Stimulated activated CD4-positive, alpha-beta T cell treated with anti-CD3 and anti-CD28 coated beads, Interleukin-4, amount 100 ng/mL, for 1 hour (primary cell): ENCODE measurements at regions not wholly inside any gene's neighbourhood (a gene's known extent, or its start where the extent isn't known, plus 50 kb on each side); places are given as distances from the start of the nearest gene placed in this dataset.
"Not testable (repeated sequence)": the region's sequence is repeated elsewhere in the genome, so short reads cannot be mapped to it uniquely, and the experiment has no call there.

ENCODE experiments used
- DNase-seq: peaks from one replicate; pipeline ENCODE4 v3.0.0-alpha.2; 2020

DNA sequence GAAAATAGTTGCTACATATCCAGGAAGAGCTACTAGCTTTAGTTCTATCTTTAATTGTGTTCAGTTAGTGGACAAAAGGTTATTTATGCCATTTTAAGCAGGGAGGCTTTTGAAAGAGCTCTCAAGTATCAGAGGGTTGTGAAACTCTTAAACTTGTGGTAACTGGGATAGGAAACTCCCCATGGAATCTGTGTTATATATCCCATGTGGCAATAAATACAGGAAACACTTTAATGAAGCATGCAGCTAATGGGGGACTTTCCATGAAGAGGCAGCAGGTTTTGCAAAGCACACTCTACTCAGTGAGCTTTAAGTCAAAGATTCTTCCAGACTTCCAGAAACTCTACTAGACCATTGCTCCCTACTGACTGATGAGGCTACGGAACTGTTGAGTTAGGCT lies 805.0 kb upstream of the C9orf72 start:
- DNase-seq = no peak

- no peak for DNase-seq
Observed at GRCh38 chr9:28379082-28379481, 805.8 kb upstream of the C9orf72 start.

DNA sequence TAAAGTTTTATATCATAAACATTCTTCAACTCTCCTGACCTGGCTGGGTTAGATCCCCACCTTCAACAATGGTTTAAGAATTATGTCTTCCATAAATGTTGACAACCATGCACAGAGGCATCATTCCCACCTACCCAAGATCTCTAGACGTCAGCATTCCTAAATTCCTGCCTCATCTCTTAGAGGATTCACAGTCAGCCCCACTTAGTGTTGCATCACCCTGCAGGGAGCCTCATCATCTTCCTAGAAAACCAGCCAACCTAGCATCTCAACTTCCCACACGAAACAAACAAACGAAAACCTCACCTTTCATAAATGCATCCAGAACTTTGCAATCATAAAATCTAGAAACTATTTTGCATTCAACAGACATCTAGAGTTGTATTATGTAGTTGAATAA lies 816.1 kb upstream of the C9orf72 start:
- no peak for DNase-seq

- no peak for DNase-seq
Observed at GRCh38 chr9:28394774-28395173, 821.5 kb upstream of the C9orf72 start.

- DNase-seq = no peak
Observed at GRCh38 chr9:28396058-28396457, 822.8 kb upstream of the C9orf72 start.

DNA sequence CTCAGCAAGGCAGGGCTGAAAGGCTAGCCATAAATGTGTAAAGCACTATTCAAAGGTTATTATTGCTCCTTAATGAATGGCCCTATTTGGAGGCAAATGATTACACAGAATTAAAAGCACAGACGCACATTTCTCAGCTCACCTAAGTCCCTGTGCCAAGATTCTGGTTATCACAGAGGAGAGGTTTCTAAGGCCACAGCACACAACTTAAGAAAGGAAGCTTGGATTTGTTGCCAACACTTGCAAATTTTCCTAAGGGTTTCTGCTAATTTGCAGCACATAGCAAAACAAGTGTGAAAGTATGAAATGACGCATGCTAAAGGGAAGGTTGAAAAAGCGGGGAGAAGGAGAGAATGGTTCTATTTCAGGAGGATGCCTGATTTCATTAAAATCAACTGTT lies 834.1 kb upstream of the C9orf72 start:
- DNase-seq = no peak

DNA sequence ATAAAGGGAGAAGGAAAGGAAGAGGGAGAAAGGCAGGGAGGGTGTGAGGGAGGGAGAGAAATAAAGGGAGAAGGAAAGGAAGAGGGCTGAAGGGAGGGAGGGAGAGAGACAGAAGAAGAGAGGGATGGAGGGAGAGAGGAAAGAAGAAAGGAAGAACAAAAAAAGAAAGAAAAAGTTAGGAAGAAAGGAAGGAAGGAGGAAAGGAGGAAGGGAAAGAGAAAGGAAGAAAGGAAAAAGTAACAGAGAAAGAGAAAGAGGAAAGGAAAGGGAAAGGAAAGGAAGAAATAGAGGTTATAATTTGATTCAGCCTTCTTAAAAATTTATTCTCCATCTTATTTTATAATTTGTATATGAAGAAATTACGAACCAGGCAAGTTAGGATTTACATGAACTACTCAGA lies 836.6 kb upstream of the C9orf72 start:
- DNase-seq = no peak

DNA sequence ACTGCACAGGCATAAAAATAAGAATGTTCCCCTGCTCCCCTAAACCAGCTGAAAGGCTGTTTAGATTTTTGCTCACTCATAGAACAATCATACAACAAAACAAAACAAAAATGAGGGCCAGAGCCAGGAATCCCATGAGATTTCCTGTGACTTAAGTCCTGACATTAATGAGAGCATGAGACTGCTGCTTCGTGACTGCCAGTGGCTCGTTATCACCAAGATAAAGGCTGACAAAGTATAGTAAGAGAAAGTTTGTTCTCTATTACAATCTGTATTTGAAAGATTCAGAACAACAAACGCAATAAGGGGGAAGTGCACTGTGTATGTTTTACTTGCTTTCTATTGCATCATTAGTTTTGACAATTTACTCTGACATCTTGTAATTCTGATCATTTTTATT lies 837.1 kb upstream of the C9orf72 start:
- no peak for DNase-seq

- DNase-seq = no peak
Observed at GRCh38 chr9:28413471-28413870, 840.2 kb upstream of the C9orf72 start.

DNA sequence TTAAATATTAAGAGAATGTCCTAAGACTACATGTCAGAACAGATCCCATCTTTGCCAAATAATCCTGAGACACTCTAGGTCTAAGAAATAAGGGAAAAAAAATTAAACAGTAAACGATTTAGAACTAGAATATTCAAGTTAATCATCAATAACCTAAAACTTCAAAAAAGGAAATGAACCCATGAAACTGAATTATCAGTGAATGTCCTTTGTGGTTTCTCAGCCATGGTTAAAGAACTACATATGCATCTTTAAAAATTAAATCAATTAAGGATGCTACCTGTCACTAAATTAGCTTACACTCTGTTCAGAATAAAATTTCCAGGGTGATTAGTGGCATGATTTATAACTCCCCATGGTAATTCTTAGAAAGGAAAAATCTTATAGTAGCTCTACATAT lies 850.0 kb upstream of the C9orf72 start:
- no peak for DNase-seq

- DNase-seq = no peak
Observed at GRCh38 chr9:28435456-28435855, 862.2 kb upstream of the C9orf72 start.

DNA sequence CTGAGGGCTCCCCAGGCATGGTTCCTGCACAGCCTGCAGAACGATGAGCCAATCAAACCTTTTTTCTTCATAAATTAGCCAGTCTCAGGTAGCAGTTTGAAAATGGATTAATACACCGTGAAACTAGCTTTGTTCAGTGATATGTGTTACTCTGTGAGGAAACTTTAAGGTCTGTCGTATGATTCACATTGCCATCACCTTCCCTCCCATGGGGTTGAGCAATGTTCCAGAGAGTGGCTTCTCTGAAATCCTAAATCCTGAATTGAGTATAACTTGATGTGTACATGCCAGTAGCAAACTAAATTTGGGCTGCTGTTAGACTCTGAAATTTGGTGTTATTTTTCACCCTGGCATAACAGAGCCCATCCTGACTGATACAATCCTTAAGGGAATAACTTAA lies 866.4 kb upstream of the C9orf72 start:
- DNase-seq = no peak

- DNase-seq = no peak
Observed at GRCh38 chr9:28443461-28443860, 870.2 kb upstream of the C9orf72 start.

DNA sequence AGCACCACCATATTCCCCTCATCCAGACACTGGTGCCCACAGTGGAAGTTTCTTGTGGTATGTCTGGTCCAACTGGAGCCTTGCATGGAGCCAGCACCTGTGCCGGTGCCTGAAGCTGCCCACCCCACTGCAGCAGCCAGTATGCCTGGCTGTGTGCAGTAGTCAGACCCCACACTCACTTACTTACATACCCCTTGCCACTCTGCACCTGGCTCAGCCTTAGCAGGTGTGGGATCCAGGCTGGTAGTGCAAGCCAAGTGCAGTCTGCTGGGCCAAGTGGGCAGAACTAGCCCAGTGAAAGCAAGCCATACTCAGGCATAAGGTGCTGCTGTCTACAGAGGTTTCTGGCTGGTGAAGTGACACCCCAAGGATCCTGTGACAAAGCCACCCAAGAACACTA lies 871.4 kb upstream of the C9orf72 start:
- DNase-seq = no peak

GRCh38 chr9:28445211-28445610 lies 871.9 kb upstream of the C9orf72 start:
- DNase-seq = no peak

DNA sequence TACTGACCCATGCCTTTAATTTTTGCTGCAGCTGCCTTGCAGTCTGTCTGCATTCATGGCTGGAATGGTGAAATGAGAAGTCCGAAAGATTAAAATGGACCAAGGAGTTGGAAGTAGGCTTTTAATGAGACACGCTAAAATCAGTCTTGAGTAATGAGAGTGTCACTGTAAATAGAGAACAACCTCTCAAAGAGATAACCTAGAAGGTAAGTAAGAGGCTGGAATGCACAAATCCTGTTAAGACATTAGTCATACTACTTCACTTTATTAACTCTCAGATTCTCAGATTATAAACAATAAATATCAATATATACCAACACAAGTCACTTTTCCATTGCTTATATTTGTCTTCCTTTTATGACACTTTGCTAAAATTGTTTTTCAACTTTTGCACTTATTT lies 880.6 kb upstream of the C9orf72 start:
- DNase-seq = no peak

- DNase-seq = no peak
Observed at GRCh38 chr9:28456861-28457260, 883.6 kb upstream of the C9orf72 start.

GRCh38 chr9:28464481-28465216 lies 891.4 kb upstream of the C9orf72 start:
- DNase-seq = no peak

- DNase-seq = no peak
Observed at GRCh38 chr9:28471261-28471660, 898.0 kb upstream of the C9orf72 start.

DNA sequence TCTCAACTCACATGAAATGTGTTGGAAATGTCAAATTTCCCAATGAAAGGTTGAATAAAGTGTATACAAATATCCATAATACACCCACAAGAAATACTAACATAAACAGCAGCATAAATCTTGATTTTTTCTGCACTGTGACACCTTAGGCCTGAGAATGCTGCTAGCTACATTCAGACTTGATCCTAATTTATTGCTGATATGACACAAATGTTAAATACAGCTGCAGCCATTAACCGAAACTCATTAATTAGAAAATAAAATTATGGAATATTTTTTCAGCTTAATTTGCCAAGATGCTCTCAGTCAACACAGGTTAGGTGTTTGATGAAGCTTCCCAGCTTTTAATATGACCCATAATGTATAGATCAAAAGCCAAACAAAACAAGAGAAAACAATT lies 914.3 kb upstream of the C9orf72 start:
- DNase-seq = no peak

- DNase-seq = no peak
Observed at GRCh38 chr9:28491121-28491520, 917.8 kb upstream of the C9orf72 start.

DNA sequence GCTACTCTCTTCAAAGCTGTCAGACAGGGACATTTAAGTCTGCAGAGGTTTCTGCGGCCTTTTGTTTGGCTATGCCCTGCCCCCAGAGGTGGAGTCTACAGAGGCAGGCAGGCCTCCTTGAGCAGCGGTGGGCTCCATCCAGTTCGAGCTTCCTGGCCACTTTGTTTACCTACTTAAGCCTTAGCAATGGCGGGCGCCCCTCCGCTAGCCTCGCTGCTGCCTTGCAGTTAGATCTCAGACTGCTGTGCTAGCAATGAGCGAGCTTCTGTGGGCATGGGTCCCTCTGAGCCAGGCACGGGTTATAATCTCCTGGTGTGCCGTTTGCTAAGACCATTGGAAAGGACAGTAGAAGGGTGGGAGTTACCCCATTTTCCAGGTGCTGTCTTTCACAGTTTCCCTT lies 924.9 kb upstream of the C9orf72 start:
- DNase-seq = not testable (repeated sequence)

- DNase-seq = no peak
Observed at GRCh38 chr9:28502189-28502588, 928.9 kb upstream of the C9orf72 start.

DNA sequence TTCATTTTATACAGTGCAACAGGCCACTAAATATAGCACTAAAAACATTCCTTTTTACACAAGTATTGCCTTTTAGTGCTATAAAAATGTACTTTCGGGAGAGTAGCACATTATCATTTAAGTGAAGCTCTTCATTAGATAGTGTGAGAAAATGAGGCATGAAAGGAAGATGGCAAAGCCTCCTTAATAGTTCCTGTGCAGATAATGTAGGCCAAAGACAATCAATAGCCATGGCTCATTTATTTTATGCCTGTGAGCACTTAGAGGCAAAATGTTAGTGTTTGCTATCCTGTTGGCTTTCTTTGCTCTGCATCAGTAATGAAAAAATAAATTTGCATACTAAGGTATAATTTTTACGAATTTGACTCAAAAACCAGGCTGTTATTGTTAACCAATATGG lies 929.5 kb upstream of the C9orf72 start:
- no peak for DNase-seq

- no peak for DNase-seq
Observed at GRCh38 chr9:28503573-28503972, 930.3 kb upstream of the C9orf72 start.

DNA sequence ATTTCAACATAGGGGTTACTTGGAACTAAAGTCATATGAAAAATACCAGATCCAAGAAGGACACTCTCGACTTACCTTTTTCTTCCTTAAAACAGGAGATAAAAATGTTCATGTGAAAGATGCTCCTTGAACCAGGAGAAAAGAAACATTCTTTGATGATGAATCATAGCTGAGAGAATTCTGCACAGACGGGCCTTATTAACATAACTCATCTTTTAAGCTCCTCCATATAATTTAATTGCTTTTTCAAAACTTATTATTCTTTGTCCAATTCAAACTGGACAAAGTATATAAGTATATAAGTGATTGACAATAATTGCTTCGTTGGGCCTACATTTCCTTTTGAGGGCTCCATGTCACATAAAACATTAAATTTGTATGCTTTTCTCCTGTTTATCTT lies 945.2 kb upstream of the C9orf72 start:
- no peak for DNase-seq
